PC-9 (cell line): ENCODE measurements at regions not wholly inside any gene's neighbourhood (a gene's known extent, or its start where the extent isn't known, plus 50 kb on each side); places are given as distances from the start of the nearest gene placed in this dataset.

Source experiments
- BruUV-seq: library from RNA; stranded (reverse); fragments of 400-500 nt; replicated peaks from 2 replicates; lab custom pipeline; 2021; lab: Mats Ljungman, UMichigan
- CTCF ChIA-PET: fragments of 300-600 bp; sonication (Branson Sonifier 250); formaldehyde crosslinking; loops from one replicate; lab custom pipeline; 2022; ENCODE audit warnings: antibody characterized with exemption; lab: Charles Lee
- POLR2A ChIA-PET: fragments of 300-600 bp; sonication (Branson Sonifier 250); formaldehyde crosslinking; loops from one replicate; lab custom pipeline; 2022; ENCODE audit warnings: antibody characterized with exemption; ENCODE audit not compliant: unreplicated experiment; lab: Charles Lee
- DNase-seq, 2 experiments: peaks; one replicate each; pipeline versions ENCODE4 v3.0.0 to v3.0.0-alpha.2; 2015 to 2022; ENCODE audit warnings: mixed read lengths in 1 of 2
- H2AFZ ChIP-seq: fragments of 200-600 bp; sonication (generic); 2 replicates; pipeline ENCODE4 v1.8.1; 2017; ENCODE audit warnings: antibody characterized with exemption
- H3F3A ChIP-seq: fragments of 200-600 bp; sonication (generic); 2 replicates; pipeline ENCODE4 v1.8.1; 2017; ENCODE audit warnings: antibody characterized with exemption, mild to moderate bottlenecking, low read depth; ENCODE audit not compliant: insufficient read depth
- H3K27ac ChIP-seq: fragments of 200-600 bp; sonication (generic); 2 replicates; pipeline ENCODE4 v1.6.1; 2016; ENCODE audit warnings: mixed run types
- H3K27me3 ChIP-seq: fragments of 200-600 bp; sonication (generic); 2 replicates; pipeline ENCODE4 v1.6.1; 2016; ENCODE audit warnings: low read depth, mixed run types; ENCODE audit not compliant: insufficient read depth
- H3K36me3 ChIP-seq: fragments of 200-600 bp; sonication (generic); 2 replicates; pipeline ENCODE4 v1.6.1; 2016; ENCODE audit warnings: low read depth, mixed run types
- H3K4me1 ChIP-seq: fragments of 200-600 bp; sonication (generic); replicated peaks from 2 replicates; pipeline ENCODE4 v1.6.1; 2016; ENCODE audit warnings: mixed run types; ENCODE audit not compliant: insufficient read depth
- H3K4me2 ChIP-seq: fragments of 200-600 bp; sonication (generic); 2 replicates; pipeline ENCODE4 v1.6.1; 2017; ENCODE audit warnings: mixed run types
- H3K4me3 ChIP-seq: fragments of 200-600 bp; sonication (generic); 2 replicates; pipeline ENCODE4 v1.6.1; 2016; ENCODE audit warnings: mixed run types
- H3K79me2 ChIP-seq: fragments of 200-600 bp; sonication (generic); 2 replicates; pipeline ENCODE4 v1.6.1; 2017; ENCODE audit warnings: low read depth, mixed run types
- H3K9me2 ChIP-seq: fragments of 200-600 bp; sonication (generic); 2 replicates; pipeline ENCODE4 v1.8.1; 2017; ENCODE audit warnings: mild to moderate bottlenecking; ENCODE audit not compliant: insufficient read depth
- H3K9me3 ChIP-seq: fragments of 200-600 bp; sonication (generic); 2 replicates; pipeline ENCODE4 v1.8.1; 2016; ENCODE audit warnings: low read depth; ENCODE audit not compliant: insufficient read depth
- H4K20me1 ChIP-seq: fragments of 200-600 bp; sonication (generic); 2 replicates; pipeline ENCODE4 v1.8.1; 2017; ENCODE audit not compliant: insufficient read depth
- CTCF ChIP-seq: fragments of 200-600 bp; sonication (generic); conservative IDR thresholded peaks from 2 replicates; pipeline ENCODE4 v1.6.1; 2017; ENCODE audit warnings: mixed run types, antibody characterized with exemption, mild to moderate bottlenecking, moderate library complexity
- EZH2 ChIP-seq: fragments of 200-600 bp; sonication (generic); IDR thresholded peaks from 2 replicates; pipeline ENCODE4 v1.8.0; 2017; ENCODE audit warnings: antibody characterized with exemption, low read depth
- intact Hi-C: fragments of 100-400 bp; cut with micrococcal nuclease; formaldehyde crosslinking; loops from one replicate; pipeline ENCODE4 v1.10.0; 2022; ENCODE audit not compliant: unreplicated experiment

- H3K36me3 ChIP-seq, result no peaks in the 10 kb centered on the region
- no TSS peak for BruUV-seq
- H3K4me1 ChIP-seq, result no peaks in the 10 kb centered on the region
- intact Hi-C loops, result no loop called here
- no peak overlapping the region for H3K4me3 ChIP-seq
- no peak overlapping the region for H3K27ac ChIP-seq
- no peak overlapping the region for H3K4me2 ChIP-seq
- no peaks in the 10 kb centered on the region for H3K9me3 ChIP-seq
- H3K9me2 ChIP-seq, result no peaks in the 10 kb centered on the region
- no peaks in the 10 kb centered on the region for H3K79me2 ChIP-seq
- no peaks in the 10 kb centered on the region for H3K27me3 ChIP-seq
- H2AFZ ChIP-seq, result no peak overlapping the region
- TF ChIP-seq CTCF (no peak), EZH2 (no peak)
- no peaks in the 10 kb centered on the region for H4K20me1 ChIP-seq
- POLR2A ChIA-PET, result no interaction called here
- CTCF ChIA-PET, result no interaction called here
- no peaks in the 10 kb centered on the region for H3F3A ChIP-seq
- no peak for DNase-seq
These were observed 245.2 kb upstream of the LRATD1 start for GRCh38 chr2:14387332-14387731.

GRCh38 chr2:14388724-14389123 lies 243.8 kb upstream of the LRATD1 start:
- CTCF ChIA-PET, result no interaction called here
- intact Hi-C loops, result no loop called here

GRCh38 chr2:14396533-14397083 lies 235.9 kb upstream of the LRATD1 start:
- Histone ChIP-seq H3K79me2 (no peaks in the 10 kb centered on the region), H3K4me1 (no peaks in the 10 kb centered on the region), H3K4me3 (no peak overlapping the region), H3K4me2 (no peak overlapping the region), H3F3A (no peaks in the 10 kb centered on the region), H3K9me3 (no peaks in the 10 kb centered on the region), H4K20me1 (no peaks in the 10 kb centered on the region), H3K27ac (no peak overlapping the region), H3K36me3 (no peaks in the 10 kb centered on the region), H3K9me2 (no peaks in the 10 kb centered on the region), H2AFZ (no peak overlapping the region), H3K27me3 (no peaks in the 10 kb centered on the region)
- intact Hi-C loops, result no loop called here
- ChIA-PET CTCF (no interaction called here), POLR2A (no interaction called here)
- DNase-seq, result no peak
- BruUV-seq, result no TSS peak
- TF ChIP-seq CTCF (no peak), EZH2 (no peak)

More at GRCh38 chr2:14388724-14389123, 243.8 kb upstream of the LRATD1 start:
- H3K36me3 ChIP-seq, result no peaks in the 10 kb centered on the region
- BruUV-seq, result no TSS peak
- no peaks in the 10 kb centered on the region for H3F3A ChIP-seq
- H3K9me2 ChIP-seq, result no peaks in the 10 kb centered on the region
- no peak for DNase-seq
- no peaks in the 10 kb centered on the region for H3K27me3 ChIP-seq
- no peaks in the 10 kb centered on the region for H3K9me3 ChIP-seq
- no peaks in the 10 kb centered on the region for H3K79me2 ChIP-seq
- H3K4me3 ChIP-seq, result no peak overlapping the region
- TF ChIP-seq CTCF, result no peak
- no peak for TF ChIP-seq EZH2
- H4K20me1 ChIP-seq, result no peaks in the 10 kb centered on the region
- no peak overlapping the region for H3K27ac ChIP-seq
- H3K4me2 ChIP-seq, result no peak overlapping the region
- no peaks in the 10 kb centered on the region for H3K4me1 ChIP-seq
- POLR2A ChIA-PET, result no interaction called here
- no peak overlapping the region for H2AFZ ChIP-seq
